ENCODE measurements at regions not wholly inside any gene's neighbourhood (a gene's known extent, or its start where the extent isn't known, plus 50 kb on each side); places are given as distances from the start of the nearest gene placed in this dataset.

GRCh38 chr11:80293293-80293692 lies 852.5 kb upstream of the TENM4 start:
- no peaks in the 10 kb centered on the region for H4K20me1 ChIP-seq (replicated peaks in 1 of 2; ENCODE audit: control insufficient read depth in 1 of 2, insufficient read depth in 2 of 2, low read length in 2 of 2)
- H3K4me3 ChIP-seq (ENCODE audit: extremely low read depth in 1 of 4, insufficient read depth in 2 of 4, low read depth in 3 of 4, low read length in 4 of 4) = no peak overlapping the region
- CTCF ChIA-PET (ENCODE audit: partially characterized antibody) = interaction anchor here (1.0 kb wide), 1 partner anchor 13 kb away, joined by 3 read pairs; no protein-coding TSS in a partner anchor
- POLR2A ChIA-PET (ENCODE audit: partially characterized antibody) = no interaction called here
- H3K79me1 ChIP-seq (ENCODE audit: low read depth, low read length) = no peaks in the 10 kb centered on the region
- H2AK5ac ChIP-seq (ENCODE audit: low read depth, low read length) = no peak overlapping the region
- H4K8ac ChIP-seq (ENCODE audit: extremely low read depth, insufficient read depth, low read length) = no peak overlapping the region
- no peak overlapping the region for H3K56ac ChIP-seq (replicated peaks; ENCODE audit: insufficient read length, low read depth, low read length)
- H3K9ac ChIP-seq (replicated peaks in 1 of 4; ENCODE audit: extremely low read depth in 1 of 4, low read depth in 3 of 4, low read length in 3 of 4) = no peak overlapping the region
- no peak overlapping the region for H3K14ac ChIP-seq (ENCODE audit: insufficient read length)
- H3K23ac ChIP-seq (ENCODE audit: insufficient read length) = no peak overlapping the region
- no peak overlapping the region for H2BK120ac ChIP-seq (replicated peaks; ENCODE audit: low read depth, low read length)
- no peak overlapping the region for H3K4me2 ChIP-seq (ENCODE audit: insufficient read depth in 1 of 2, low read depth in 2 of 2, low read length in 2 of 2)
- DNase-seq (ENCODE audit: low read depth in 1 of 2, low spot score in 2 of 2) = no peak
- no peaks in the 10 kb centered on the region for H3K36me3 ChIP-seq (ENCODE audit: control insufficient read depth in 2 of 4, insufficient read depth in 4 of 4, low read length in 3 of 4)
- no peak overlapping the region for H2BK20ac ChIP-seq (ENCODE audit: low read length)
- no peak overlapping the region for H2BK12ac ChIP-seq (ENCODE audit: low read depth, low read length)
- no peak overlapping the region for H3K27ac ChIP-seq (ENCODE audit: low read depth, low read length)
- H4K91ac ChIP-seq (replicated peaks; ENCODE audit: insufficient read length, low read length) = no peak overlapping the region
- no peak overlapping the region for H2BK5ac ChIP-seq (ENCODE audit: low read depth, low read length)
- no peaks in the 10 kb centered on the region for H3K79me2 ChIP-seq (ENCODE audit: control insufficient read depth in 1 of 2, insufficient read depth in 2 of 2, low read length in 2 of 2)
- H3K23me2 ChIP-seq (ENCODE audit: low read depth, low read length) = no peaks in the 10 kb centered on the region
- no peaks in the 10 kb centered on the region; a peak in 1 of 7 replicates for H3K27me3 ChIP-seq (replicated peaks in 1 of 4; ENCODE audit: control insufficient read depth in 3 of 4, extremely low read depth in 1 of 4, insufficient read depth in 3 of 4, low read length in 3 of 4)
- WGBS, 2 experiments (ENCODE audit: extremely low coverage in 1 of 2, insufficient coverage in 1 of 2, insufficient read length in 1 of 2, insufficient replicate concordance in 2 of 2, low coverage in 1 of 2, low lambda C conversion rate in 2 of 2, missing lambda C conversion rate in 1 of 2) = 91% methylated on average over 2 of the region's 2 CpGs; no CpG with 5 or more reads in 1 of the 2 experiments
- no peaks in the 10 kb centered on the region for H3K4me1 ChIP-seq (replicated peaks in 1 of 4; ENCODE audit: control insufficient read depth in 3 of 4, insufficient read depth in 4 of 4, low read length in 3 of 4)
- H3K18ac ChIP-seq (ENCODE audit: extremely low read depth, low read length) = no peak overlapping the region
- H2BK15ac ChIP-seq (ENCODE audit: low read length) = no peak overlapping the region
- no peak overlapping the region for H4K5ac ChIP-seq (ENCODE audit: insufficient read length, low read depth, low read length)
- H3K9me3 ChIP-seq (ENCODE audit: insufficient read depth in 2 of 2, low read depth in 1 of 2, low read length in 1 of 2) = no peaks in the 10 kb centered on the region
- H3K4ac ChIP-seq (replicated peaks; ENCODE audit: insufficient read length, low read depth, low read length) = no peak overlapping the region
- no peak overlapping the region for H2AFZ ChIP-seq (ENCODE audit: low read length)
- FAIRE-seq = no peak
- no peak for TF ChIP-seq BCL11A (IDR thresholded peaks at IDR 0.05; ENCODE audit: low read depth in 2 of 2, low read length in 2 of 2)
- no peak for TF ChIP-seq POLR2A (IDR thresholded peaks at IDR 0.05; ENCODE audit: control extremely low read depth in 1 of 2, low read depth in 2 of 2, low read length in 2 of 2)
- TF ChIP-seq MAFK (IDR thresholded peaks at IDR 0.05; ENCODE audit: low read depth, low read length) = no peak
- TF ChIP-seq EP300 (IDR thresholded peaks at IDR 0.05; ENCODE audit: borderline replicate concordance in 1 of 2, low read depth in 2 of 2, low read length in 2 of 2) = no peak
- no peak for TF ChIP-seq HDAC6 (IDR thresholded peaks at IDR 0.05; ENCODE audit: low read depth, low read length)
- TF ChIP-seq SRF (IDR thresholded peaks at IDR 0.05; ENCODE audit: low read depth, low read length) = no peak
- TF ChIP-seq SP1 (IDR thresholded peaks at IDR 0.05; ENCODE audit: low read depth, low read length) = no peak
- no peak for TF ChIP-seq KDM1A (IDR thresholded peaks at IDR 0.05; ENCODE audit: borderline replicate concordance, low read length)
- no peak for TF ChIP-seq JUN (IDR thresholded peaks at IDR 0.05; ENCODE audit: low read depth, low read length)
- no peak for TF ChIP-seq POU5F1 (IDR thresholded peaks at IDR 0.05; ENCODE audit: low read depth, low read length)
- no peak for TF ChIP-seq SIN3A (conservative IDR thresholded peaks at IDR 0.05 in 1 of 2, IDR thresholded peaks at IDR 0.05 in 1 of 2; ENCODE audit: low read depth in 1 of 2, low read length in 2 of 2)

Measured in H1 (cell line).